ENCODE measurements at regions not wholly inside any gene's neighbourhood (a gene's known extent, or its start where the extent isn't known, plus 50 kb on each side); places are given as distances from the start of the nearest gene placed in this dataset.

GRCh38 chr2:109070290-109070689, 58.7 kb upstream of the SH3RF3 start:
- H2AFZ ChIP-seq (ENCODE audit: low read depth, low read length), result no peak overlapping the region
- no peaks in the 10 kb centered on the region for H3K79me2 ChIP-seq (ENCODE audit: control insufficient read depth, insufficient read depth, low read length)
- no peaks in the 10 kb centered on the region for H4K20me1 ChIP-seq (replicated peaks; ENCODE audit: control insufficient read depth, insufficient read depth, low read length)
- BruUV-seq (replicated peaks), result no TSS peak
- ChIA-PET CTCF (ENCODE audit: low intra/inter-chr PET ratio) (no interaction called here), POLR2A (no interaction called here)
- no peak for ATAC-seq
- H3K27ac ChIP-seq (ENCODE audit: extremely low read depth, low read depth, low read length), result no peak overlapping the region
- intact Hi-C loops (cut with micrococcal nuclease) (no loop called here), in situ Hi-C loops (cut with MboI) (no loop called here)
- H3K9ac ChIP-seq (ENCODE audit: insufficient read depth in 1 of 2, low read depth in 2 of 2, low read length in 2 of 2), result no peak overlapping the region
- no peaks in the 10 kb centered on the region for H3K9me1 ChIP-seq (ENCODE audit: control insufficient read depth, insufficient read depth, low read length)
- FAIRE-seq, result no peak
- 0% methylated on average over 6 of the region's 6 CpGs for WGBS (ENCODE audit: insufficient coverage, low coverage, missing lambda C conversion rate)
- H3K27me3 ChIP-seq (ENCODE audit: control insufficient read depth in 2 of 2, insufficient read depth in 2 of 2, low read length in 2 of 2), result peaks cover 8 to 25% of the 10 kb centered on the region in 2 experiments; a peak in 4 of 5 replicates
- TF ChIP-seq SMARCA4 (IDR thresholded peaks at IDR 0.05) (no peak), ZC3H11A (IDR thresholded peaks at IDR 0.05; ENCODE audit: low read depth, low read length) (no peak), RBM15 (IDR thresholded peaks at IDR 0.05; ENCODE audit: insufficient read depth, low read length) (no peak), MCM7 (IDR thresholded peaks at IDR 0.05) (no peak), BRCA1 (IDR thresholded peaks at IDR 0.05) (no peak), BRCA1 (CRISPR knock-in tag; IDR thresholded peaks at IDR 0.05) (no peak), POU5F1 (IDR thresholded peaks at IDR 0.05; ENCODE audit: borderline replicate concordance, low read depth, low read length, partially characterized antibody) (no peak)
- TF ChIP-seq, protein P1, sequence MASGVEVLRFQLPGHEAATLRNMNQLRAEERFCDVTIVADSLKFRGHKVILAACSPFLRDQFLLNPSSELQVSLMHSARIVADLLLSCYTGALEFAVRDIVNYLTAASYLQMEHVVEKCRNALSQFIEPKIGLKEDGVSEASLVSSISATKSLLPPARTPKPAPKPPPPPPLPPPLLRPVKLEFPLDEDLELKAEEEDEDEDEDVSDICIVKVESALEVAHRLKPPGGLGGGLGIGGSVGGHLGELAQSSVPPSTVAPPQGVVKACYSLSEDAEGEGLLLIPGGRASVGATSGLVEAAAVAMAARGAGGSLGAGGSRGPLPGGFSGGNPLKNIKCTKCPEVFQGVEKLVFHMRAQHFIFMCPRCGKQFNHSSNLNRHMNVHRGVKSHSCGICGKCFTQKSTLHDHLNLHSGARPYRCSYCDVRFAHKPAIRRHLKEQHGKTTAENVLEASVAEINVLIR (CRISPR knock-in tag; IDR thresholded peaks at IDR 0.05), result no peak
- H3K36me3 ChIP-seq (ENCODE audit: control insufficient read depth, insufficient read depth, low read length), result no peaks in the 10 kb centered on the region
- H3K4me2 ChIP-seq (ENCODE audit: insufficient read depth, low read length), result no peak overlapping the region
- no peak overlapping the region for H3K4me3 ChIP-seq
- no peak for DNase-seq (ENCODE audit: extremely low read depth in 1 of 4, low spot score in 3 of 4)
- H3K4me1 ChIP-seq (replicated peaks in 1 of 2; ENCODE audit: control insufficient read depth in 2 of 2, insufficient read depth in 2 of 2, low read length in 2 of 2), result no peaks in the 10 kb centered on the region
- H3K9me3 ChIP-seq (replicated peaks; ENCODE audit: control insufficient read depth, insufficient read depth, low read depth, low read length), result no peaks in the 10 kb centered on the region
